IMR-90 (cell line): ENCODE measurements at regions not wholly inside any gene's neighbourhood (a gene's known extent, or its start where the extent isn't known, plus 50 kb on each side); places are given as distances from the start of the nearest gene placed in this dataset.

ENCODE experiments used
- ATAC-seq: fragments of 200-7000 bp; cut with Tn5 transposase; 2 replicates; pipeline ENCODE4 v1.9.1; 2020; ENCODE audit warnings: low read depth, mild to moderate bottlenecking, moderate library complexity
- BruUV-seq: library from RNA; stranded (reverse); fragments of 400-500 nt; replicated peaks from 2 replicates; lab custom pipeline; 2021; lab: Mats Ljungman, UMichigan
- CTCF ChIA-PET: fragments of 300-600 bp; formaldehyde crosslinking; extraction: SDS; loops from one replicate; lab custom pipeline; 2021; ENCODE audit warnings: antibody characterized with exemption; lab: Yijun Ruan, JAX
- POLR2A ChIA-PET: fragments of 300-600 bp; sonication (Branson Sonifier 250); formaldehyde crosslinking; loops from one replicate; lab custom pipeline; 2022; ENCODE audit warnings: antibody characterized with exemption; ENCODE audit not compliant: unreplicated experiment; lab: Charles Lee
- DNase-seq: peaks from one replicate; pipeline ENCODE4 v3.0.0; 2013
- H2AFZ ChIP-seq: replicated peaks from 2 replicates; pipeline ENCODE3; 2013; ENCODE audit warnings: low read length, mild to moderate bottlenecking; ENCODE audit not compliant: poor library complexity
- H2AK5ac ChIP-seq: 2 replicates; pipeline ENCODE4 v1.6.1; 2013; ENCODE audit warnings: low read depth, low read length, inconsistent platforms
- H2AK9ac ChIP-seq: replicated peaks from 2 replicates; pipeline ENCODE3; 2013; ENCODE audit warnings: mild to moderate bottlenecking, low read depth, low read length, moderate library complexity; ENCODE audit not compliant: poor library complexity
- H2BK120ac ChIP-seq: 2 replicates; pipeline ENCODE4 v1.6.1; 2013; ENCODE audit warnings: low read depth, low read length, inconsistent platforms
- H2BK15ac ChIP-seq: 3 replicates; pipeline ENCODE4 v1.6.1; 2013; ENCODE audit warnings: low read depth, low read length, inconsistent platforms
- H2BK20ac ChIP-seq: 2 replicates; pipeline ENCODE4 v1.6.1; 2013; ENCODE audit warnings: low read depth, mild to moderate bottlenecking, inconsistent platforms, low read length, moderate library complexity
- H2BK5ac ChIP-seq: 2 replicates; pipeline ENCODE4 v1.6.1; 2013; ENCODE audit warnings: mild to moderate bottlenecking, low read depth, low read length, inconsistent platforms; ENCODE audit not compliant: poor library complexity, severe bottlenecking
- H3K14ac ChIP-seq: replicated peaks from 2 replicates; pipeline ENCODE4 v1.6.1; 2013; ENCODE audit warnings: low read depth, low read length, inconsistent platforms
- H3K18ac ChIP-seq: 2 replicates; pipeline ENCODE4 v1.6.1; 2013; ENCODE audit warnings: low read depth, low read length, control low read depth
- H3K23ac ChIP-seq: 2 replicates; pipeline ENCODE4 v1.6.1; 2013; ENCODE audit warnings: low read depth, low read length, inconsistent platforms
- H3K27ac ChIP-seq: 2 replicates; pipeline ENCODE4 v1.5.1; 2013; ENCODE audit warnings: mild to moderate bottlenecking, control low read depth, low read length; ENCODE audit not compliant: insufficient read depth
- H3K27me3 ChIP-seq: 2 replicates; pipeline ENCODE4 v1.6.1; 2013; ENCODE audit warnings: low read length; ENCODE audit not compliant: control insufficient read depth, insufficient read depth
- H3K36me3 ChIP-seq: 2 replicates; pipeline ENCODE4 v1.6.1; 2013; ENCODE audit warnings: low read length, mixed read lengths; ENCODE audit not compliant: control insufficient read depth, insufficient read depth
- H3K4ac ChIP-seq: 2 replicates; pipeline ENCODE4 v1.6.1; 2013; ENCODE audit warnings: low read depth, low read length, inconsistent platforms
- H3K4me1 ChIP-seq: 2 replicates; pipeline ENCODE4 v1.6.1; 2013; ENCODE audit warnings: low read length, mixed read lengths; ENCODE audit not compliant: control insufficient read depth, insufficient read depth
- H3K4me2 ChIP-seq: 2 replicates; pipeline ENCODE4 v1.6.1; 2013; ENCODE audit warnings: low read depth, mild to moderate bottlenecking, control low read depth, low read length, moderate library complexity
- H3K4me3 ChIP-seq: 2 replicates; pipeline ENCODE4 v1.5.1; 2013; ENCODE audit warnings: low read depth, mild to moderate bottlenecking, control low read depth, low read length, moderate library complexity; ENCODE audit not compliant: insufficient read depth
- H3K56ac ChIP-seq: 2 replicates; pipeline ENCODE4 v1.6.1; 2013; ENCODE audit warnings: low read length, inconsistent platforms; ENCODE audit not compliant: insufficient read depth; ENCODE audit errors: extremely low read depth
- H3K79me1 ChIP-seq, 2 experiments: 2 replicates each; pipeline ENCODE4 v1.6.1; 2013; ENCODE audit warnings: low read length in 2 of 2, inconsistent platforms in 1 of 2, low read depth in 1 of 2
- H3K9ac ChIP-seq: 2 replicates; pipeline ENCODE4 v1.6.1; 2013; ENCODE audit warnings: low read depth, low read length, control low read depth
- H3K9me1 ChIP-seq: 2 replicates; pipeline ENCODE4 v1.6.1; 2013; ENCODE audit warnings: low read length, inconsistent platforms; ENCODE audit not compliant: insufficient read depth
- H3K9me3 ChIP-seq: 2 replicates; pipeline ENCODE4 v1.6.1; 2013; ENCODE audit warnings: low read length; ENCODE audit not compliant: control insufficient read depth, insufficient read depth
- H4K20me1 ChIP-seq: 2 replicates; pipeline ENCODE4 v1.6.1; 2013; ENCODE audit warnings: low read length, inconsistent platforms; ENCODE audit not compliant: insufficient read depth
- H4K5ac ChIP-seq: 2 replicates; pipeline ENCODE4 v1.6.1; 2013; ENCODE audit warnings: mild to moderate bottlenecking, low read depth, low read length, control low read depth
- H4K8ac ChIP-seq, 2 experiments: 2 replicates each; pipeline ENCODE4 v1.6.1; 2013; ENCODE audit warnings: low read depth in 2 of 2, low read length in 2 of 2, control low read depth in 1 of 2, inconsistent platforms in 1 of 2
- H4K91ac ChIP-seq: 2 replicates; pipeline ENCODE4 v1.6.1; 2013; ENCODE audit warnings: low read depth, low read length, inconsistent platforms; ENCODE audit not compliant: insufficient read depth
- CHD1 ChIP-seq: IDR thresholded peaks from 2 replicates; pipeline ENCODE4 v1.6.1; 2012; ENCODE audit warnings: low read depth, low read length, improper control_type of control experiment
- MAFK ChIP-seq: IDR thresholded peaks from 2 replicates; pipeline ENCODE4 v1.6.1; 2012; ENCODE audit warnings: low read depth, low read length, improper control_type of control experiment
- MXI1 ChIP-seq: IDR thresholded peaks from 2 replicates; pipeline ENCODE4 v1.6.1; 2012; ENCODE audit warnings: low read depth, mild to moderate bottlenecking, low read length, moderate library complexity, borderline replicate concordance
- NFE2L2 ChIP-seq: fragments of 150-350 bp; IDR thresholded peaks from 2 replicates; pipeline ENCODE4 v1.6.1; 2016; ENCODE audit warnings: low read depth, mild to moderate bottlenecking, low read length
- POLR2A ChIP-seq: IDR thresholded peaks from 2 replicates; pipeline ENCODE4 v1.6.1; 2012; ENCODE audit warnings: mild to moderate bottlenecking, low read depth, low read length
- RAD21 ChIP-seq: IDR thresholded peaks from 2 replicates; pipeline ENCODE4 v1.6.1; 2012; ENCODE audit warnings: low read length, improper control_type of control experiment
- RCOR1 ChIP-seq: IDR thresholded peaks from 2 replicates; pipeline ENCODE4 v1.6.1; 2012; ENCODE audit warnings: mild to moderate bottlenecking, low read length, improper control_type of control experiment; ENCODE audit not compliant: insufficient replicate concordance
- RFX5 ChIP-seq: IDR thresholded peaks from 2 replicates; pipeline ENCODE4 v1.8.0; 2012; ENCODE audit warnings: low read depth, mild to moderate bottlenecking, low read length, moderate library complexity
- SMC3 ChIP-seq: fragments of 150-350 bp; IDR thresholded peaks from 2 replicates; pipeline ENCODE4 v1.6.1; 2016; ENCODE audit warnings: low read depth, mild to moderate bottlenecking, antibody characterized with exemption, low read length, moderate library complexity
- WGBS, 2 experiments: methylation state at CpG; one replicate each; pipeline versions ENCODE4 v1.1.5 to v1.1.7; 2013; ENCODE audit warnings: missing lambda C conversion rate in 2 of 2; ENCODE audit not compliant: insufficient read length in 1 of 2; ENCODE audit errors: extremely low coverage in 2 of 2; 5-methylcytosine and 5-hydroxymethylcytosine counted together
- dilution Hi-C: fragments of 300-500 bp; cut with HindIII; formaldehyde crosslinking; loops from one replicate; pipeline ENCODE4 v1.14.3; 2018; ENCODE audit warnings: low sequenced_read_pairs; ENCODE audit not compliant: unreplicated experiment
- in situ Hi-C: fragments of 300-500 bp; cut with MboI; formaldehyde crosslinking; loops from 3 replicates; pipeline ENCODE4 v1.14.3; 2019; ENCODE audit warnings: low sequenced_read_pairs, inconsistent platforms, mixed read lengths
- intact Hi-C: fragments of 100-400 bp; cut with micrococcal nuclease; formaldehyde crosslinking; loops from 2 replicates; pipeline ENCODE4 v1.10.0; 2022
- TF ChIP-seq, protein P1 (sequence below): fragments of 150-350 bp; IDR thresholded peaks from 2 replicates; pipeline ENCODE4 v1.6.1; 2017; ENCODE audit warnings: mild to moderate bottlenecking, antibody characterized with exemption, low read length, low read depth
- TF ChIP-seq, protein P2 (sequence below): fragments of 150-350 bp; IDR thresholded peaks from 2 replicates; pipeline ENCODE4 v1.6.1; 2016; ENCODE audit warnings: low read depth, mild to moderate bottlenecking, low read length, moderate library complexity, borderline replicate concordance

DNA sequence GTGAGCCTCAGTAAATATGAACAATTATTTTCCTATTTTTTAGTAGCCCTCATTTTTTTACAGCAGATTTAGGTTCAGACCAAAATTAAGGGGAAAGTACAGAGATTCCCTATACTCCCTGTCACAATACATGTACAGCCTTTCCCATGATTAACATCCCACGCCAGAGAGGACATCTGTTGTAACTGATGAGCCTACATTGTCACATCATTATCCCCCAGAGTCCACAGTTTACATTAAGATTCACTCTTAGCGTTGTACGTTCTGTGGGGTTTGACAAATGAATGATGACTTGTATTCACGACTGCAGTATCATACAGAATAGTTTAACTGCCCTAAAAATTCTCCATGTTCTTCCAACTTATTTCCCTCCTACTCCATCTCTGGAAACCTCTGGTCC lies 262.3 kb upstream of the MSX2 start:
- Histone ChIP-seq H2AFZ (no peak overlapping the region), H3K56ac (no peak overlapping the region), H3K9me3 (no peaks in the 10 kb centered on the region), H2BK15ac (no peak overlapping the region), H4K8ac (no peak overlapping the region), H2BK20ac (no peak overlapping the region), H2BK5ac (no peak overlapping the region), H3K18ac (no peak overlapping the region), H4K20me1 (no peaks in the 10 kb centered on the region), H2AK5ac (no peak overlapping the region), H3K4me2 (no peak overlapping the region), H3K4me3 (no peak overlapping the region), H2BK120ac (no peak overlapping the region), H3K27ac (no peak overlapping the region), H3K23ac (no peak overlapping the region), H3K14ac (no peak overlapping the region), H3K36me3 (no peaks in the 10 kb centered on the region), H4K5ac (no peak overlapping the region), H3K27me3 (peaks cover 3% of the 10 kb centered on the region; the same call in 1 of the 2 replicates), H3K9ac (no peak overlapping the region), H4K91ac (no peak overlapping the region), H3K4me1 (no peaks in the 10 kb centered on the region), H3K79me1 (no peaks in the 10 kb centered on the region), H3K9me1 (no peaks in the 10 kb centered on the region), H3K4ac (no peak overlapping the region), H2AK9ac (no peak overlapping the region)
- CTCF ChIA-PET: interaction anchor here (0.9 kb wide), 2 partner anchors 10 to 17 kb away, joined by 3 read pairs; no protein-coding TSS in a partner anchor
- dilution Hi-C loops (no loop called here), in situ Hi-C loops (no loop called here), intact Hi-C loops (no loop called here)
- WGBS, 2 experiments: no CpG with 5 or more reads among the region's 4 CpGs
- TF ChIP-seq MAFK: no peak
- no peak for TF ChIP-seq RFX5
- no peak for TF ChIP-seq RAD21
- TF ChIP-seq, protein P1, sequence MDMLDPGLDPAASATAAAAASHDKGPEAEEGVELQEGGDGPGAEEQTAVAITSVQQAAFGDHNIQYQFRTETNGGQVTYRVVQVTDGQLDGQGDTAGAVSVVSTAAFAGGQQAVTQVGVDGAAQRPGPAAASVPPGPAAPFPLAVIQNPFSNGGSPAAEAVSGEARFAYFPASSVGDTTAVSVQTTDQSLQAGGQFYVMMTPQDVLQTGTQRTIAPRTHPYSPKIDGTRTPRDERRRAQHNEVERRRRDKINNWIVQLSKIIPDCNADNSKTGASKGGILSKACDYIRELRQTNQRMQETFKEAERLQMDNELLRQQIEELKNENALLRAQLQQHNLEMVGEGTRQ: no peak
- TF ChIP-seq RCOR1: no peak
- no peak for TF ChIP-seq POLR2A
- no peak for TF ChIP-seq CHD1
- no peak for TF ChIP-seq SMC3
- TF ChIP-seq, protein P2, sequence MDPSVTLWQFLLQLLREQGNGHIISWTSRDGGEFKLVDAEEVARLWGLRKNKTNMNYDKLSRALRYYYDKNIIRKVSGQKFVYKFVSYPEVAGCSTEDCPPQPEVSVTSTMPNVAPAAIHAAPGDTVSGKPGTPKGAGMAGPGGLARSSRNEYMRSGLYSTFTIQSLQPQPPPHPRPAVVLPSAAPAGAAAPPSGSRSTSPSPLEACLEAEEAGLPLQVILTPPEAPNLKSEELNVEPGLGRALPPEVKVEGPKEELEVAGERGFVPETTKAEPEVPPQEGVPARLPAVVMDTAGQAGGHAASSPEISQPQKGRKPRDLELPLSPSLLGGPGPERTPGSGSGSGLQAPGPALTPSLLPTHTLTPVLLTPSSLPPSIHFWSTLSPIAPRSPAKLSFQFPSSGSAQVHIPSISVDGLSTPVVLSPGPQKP: no peak
- TF ChIP-seq MXI1: no peak
- no peak for TF ChIP-seq NFE2L2
- no TSS peak for BruUV-seq
- DNase-seq (no peak), ATAC-seq (no peak)
- POLR2A ChIA-PET: no interaction called here
